ENCODE measurements at regions not wholly inside any gene's neighbourhood (a gene's known extent, or its start where the extent isn't known, plus 50 kb on each side); places are given as distances from the start of the nearest gene placed in this dataset.

GRCh38 chr14:89481196-89481595 lies 64.2 kb upstream of the FOXN3 start:
- TF ChIP-seq CTCF (IDR thresholded peaks at IDR 0.05; ENCODE audit: poor library complexity, severe bottlenecking) = no peak
- H3K27ac ChIP-seq (ENCODE audit: poor library complexity, severe bottlenecking) = no peak overlapping the region

GRCh38 chr14:89480278-89480677 lies 63.2 kb upstream of the FOXN3 start:
- no peak for ATAC-seq (ENCODE audit: low read depth)
- Histone ChIP-seq H3K27ac (ENCODE audit: poor library complexity, severe bottlenecking) (peak overlapping the region; percentile 63), H3K36me3 (ENCODE audit: low read depth) (no peaks in the 10 kb centered on the region), H3K27me3 (ENCODE audit: insufficient read depth, poor library complexity, severe bottlenecking) (no peaks in the 10 kb centered on the region), H3K9me3 (ENCODE audit: severe bottlenecking) (no peaks in the 10 kb centered on the region), H3K4me1 (ENCODE audit: insufficient read depth, poor library complexity, severe bottlenecking) (peaks cover 8% of the 10 kb centered on the region), H3K4me3 (ENCODE audit: severe bottlenecking) (no peak overlapping the region)
- TF ChIP-seq CTCF (IDR thresholded peaks at IDR 0.05; ENCODE audit: poor library complexity, severe bottlenecking) = no peak
- no peak for DNase-seq (ENCODE audit: low spot score)

More at GRCh38 chr14:89481196-89481595, 64.2 kb upstream of the FOXN3 start:
- Histone ChIP-seq H3K9me3 (ENCODE audit: severe bottlenecking) (no peaks in the 10 kb centered on the region), H3K4me1 (ENCODE audit: insufficient read depth, poor library complexity, severe bottlenecking) (peaks cover 8% of the 10 kb centered on the region), H3K27me3 (ENCODE audit: insufficient read depth, poor library complexity, severe bottlenecking) (no peaks in the 10 kb centered on the region), H3K4me3 (ENCODE audit: severe bottlenecking) (no peak overlapping the region), H3K36me3 (ENCODE audit: low read depth) (no peaks in the 10 kb centered on the region)
- DNase-seq (ENCODE audit: low spot score) (no peak), ATAC-seq (ENCODE audit: low read depth) (no peak)

- H3K27ac ChIP-seq (ENCODE audit: poor library complexity, severe bottlenecking) = peak overlapping the region; percentile 63
- H3K27me3 ChIP-seq (ENCODE audit: insufficient read depth, poor library complexity, severe bottlenecking) = no peaks in the 10 kb centered on the region
- ATAC-seq (ENCODE audit: low read depth) (peak; percentile 89), DNase-seq (ENCODE audit: low spot score) (no peak)
- no peak overlapping the region for H3K4me3 ChIP-seq (ENCODE audit: severe bottlenecking)
- no peak for TF ChIP-seq CTCF (IDR thresholded peaks at IDR 0.05; ENCODE audit: poor library complexity, severe bottlenecking)
- H3K36me3 ChIP-seq (ENCODE audit: low read depth) = no peaks in the 10 kb centered on the region
- no peaks in the 10 kb centered on the region for H3K9me3 ChIP-seq (ENCODE audit: severe bottlenecking)
- peaks cover 8% of the 10 kb centered on the region for H3K4me1 ChIP-seq (ENCODE audit: insufficient read depth, poor library complexity, severe bottlenecking)
These were observed 62.8 kb upstream of the FOXN3 start for GRCh38 chr14:89479802-89480201.

GRCh38 chr14:89477391-89477790 lies 60.4 kb upstream of the FOXN3 start:
- H3K9me3 ChIP-seq (ENCODE audit: severe bottlenecking) = no peaks in the 10 kb centered on the region
- peaks cover 8% of the 10 kb centered on the region for H3K4me1 ChIP-seq (ENCODE audit: insufficient read depth, poor library complexity, severe bottlenecking)
- H3K36me3 ChIP-seq (ENCODE audit: low read depth) = no peaks in the 10 kb centered on the region
- no peaks in the 10 kb centered on the region for H3K27me3 ChIP-seq (ENCODE audit: insufficient read depth, poor library complexity, severe bottlenecking)
- DNase-seq (ENCODE audit: low spot score) = no peak
- H3K27ac ChIP-seq (ENCODE audit: poor library complexity, severe bottlenecking) = no peak overlapping the region
- no peak overlapping the region for H3K4me3 ChIP-seq (ENCODE audit: severe bottlenecking)
- no peak for TF ChIP-seq CTCF (IDR thresholded peaks at IDR 0.05; ENCODE audit: poor library complexity, severe bottlenecking)
- ATAC-seq (ENCODE audit: low read depth) = no peak

GRCh38 chr14:89476354-89476896 lies 59.4 kb upstream of the FOXN3 start:
- H3K9me3 ChIP-seq (ENCODE audit: severe bottlenecking) = no peaks in the 10 kb centered on the region
- ATAC-seq (ENCODE audit: low read depth) (no peak), DNase-seq (ENCODE audit: low spot score) (no peak)
- H3K4me1 ChIP-seq (ENCODE audit: insufficient read depth, poor library complexity, severe bottlenecking) = peaks cover 8% of the 10 kb centered on the region
- H3K36me3 ChIP-seq (ENCODE audit: low read depth) = no peaks in the 10 kb centered on the region
- no peaks in the 10 kb centered on the region for H3K27me3 ChIP-seq (ENCODE audit: insufficient read depth, poor library complexity, severe bottlenecking)
- no peak for TF ChIP-seq CTCF (IDR thresholded peaks at IDR 0.05; ENCODE audit: poor library complexity, severe bottlenecking)
- no peak overlapping the region for H3K27ac ChIP-seq (ENCODE audit: poor library complexity, severe bottlenecking)
- H3K4me3 ChIP-seq (ENCODE audit: severe bottlenecking) = no peak overlapping the region

Measured in RWPE2 (cell line).